ENCODE measurements at regions not wholly inside any gene's neighbourhood (a gene's known extent, or its start where the extent isn't known, plus 50 kb on each side); places are given as distances from the start of the nearest gene placed in this dataset.

DNA sequence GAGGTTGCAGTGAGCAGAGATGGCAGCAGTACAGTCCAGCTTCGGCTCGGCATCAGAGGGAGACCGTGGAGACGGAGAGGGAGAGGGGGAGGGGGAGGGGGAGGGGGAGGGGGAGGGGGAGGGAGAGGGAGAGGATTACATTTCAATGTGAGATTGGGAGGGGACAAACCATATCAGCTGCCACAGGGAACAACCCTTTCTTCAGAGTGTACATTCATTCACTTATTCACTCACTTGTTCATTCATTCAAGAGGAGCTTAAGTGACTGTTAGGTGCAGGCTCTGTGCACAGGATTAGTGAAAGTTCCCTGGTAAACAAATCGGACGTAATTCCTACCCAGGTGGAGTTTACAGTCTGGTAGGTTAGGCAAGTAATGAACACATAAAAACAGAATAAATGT is 65.6 kb upstream of the MEDAG start:
- DNase-seq (ENCODE audit: low read depth, low spot score): no peak
- Histone ChIP-seq H3K27ac (no peak overlapping the region), H3K9ac (ENCODE audit: insufficient read length) (no peak overlapping the region), H3K4me3 (no peak overlapping the region), H3K36me3 (ENCODE audit: insufficient read depth, low read length) (no peaks in the 10 kb centered on the region), H3K9me3 (ENCODE audit: low read depth, low read length) (no peaks in the 10 kb centered on the region)
- TF ChIP-seq FOXP2 (optimal IDR thresholded peaks at IDR 0.05; ENCODE audit: control extremely low read depth, extremely low read length, insufficient read depth) (no peak), POLR2AphosphoS5 (IDR thresholded peaks at IDR 0.05; ENCODE audit: borderline replicate concordance, low read depth, low read length) (no peak), EZH2 (IDR thresholded peaks at IDR 0.05) (no peak)

DNA sequence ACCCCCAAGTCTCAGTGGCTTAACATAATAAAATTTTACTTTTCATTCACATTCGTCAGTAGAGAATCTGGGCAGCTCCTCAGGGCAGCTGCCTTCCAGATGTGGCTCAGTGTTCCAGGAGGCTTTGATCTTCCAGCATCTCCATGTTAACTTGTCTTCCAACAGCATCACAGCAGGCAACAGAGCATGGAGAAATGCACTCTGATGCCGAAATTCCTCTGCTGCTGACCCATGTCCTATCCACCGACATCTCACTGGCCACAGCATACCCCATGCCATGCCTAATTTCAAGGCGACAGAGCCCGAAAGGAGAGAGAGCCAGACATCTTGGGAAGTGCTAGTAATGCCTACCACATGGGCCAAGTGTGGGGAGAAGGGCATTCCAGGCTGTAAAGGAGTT is 64.9 kb upstream of the MEDAG start:
- Histone ChIP-seq H3K9me3 (ENCODE audit: low read depth, low read length) (no peaks in the 10 kb centered on the region), H3K36me3 (ENCODE audit: insufficient read depth, low read length) (no peaks in the 10 kb centered on the region), H3K4me3 (no peak overlapping the region), H3K27ac (no peak overlapping the region), H3K9ac (ENCODE audit: insufficient read length) (no peak overlapping the region)
- no peak for TF ChIP-seq EZH2 (IDR thresholded peaks at IDR 0.05)
- TF ChIP-seq POLR2AphosphoS5 (IDR thresholded peaks at IDR 0.05; ENCODE audit: borderline replicate concordance, low read depth, low read length): no peak
- no peak for TF ChIP-seq FOXP2 (optimal IDR thresholded peaks at IDR 0.05; ENCODE audit: control extremely low read depth, extremely low read length, insufficient read depth)
- DNase-seq (ENCODE audit: low read depth, low spot score): no peak

DNA sequence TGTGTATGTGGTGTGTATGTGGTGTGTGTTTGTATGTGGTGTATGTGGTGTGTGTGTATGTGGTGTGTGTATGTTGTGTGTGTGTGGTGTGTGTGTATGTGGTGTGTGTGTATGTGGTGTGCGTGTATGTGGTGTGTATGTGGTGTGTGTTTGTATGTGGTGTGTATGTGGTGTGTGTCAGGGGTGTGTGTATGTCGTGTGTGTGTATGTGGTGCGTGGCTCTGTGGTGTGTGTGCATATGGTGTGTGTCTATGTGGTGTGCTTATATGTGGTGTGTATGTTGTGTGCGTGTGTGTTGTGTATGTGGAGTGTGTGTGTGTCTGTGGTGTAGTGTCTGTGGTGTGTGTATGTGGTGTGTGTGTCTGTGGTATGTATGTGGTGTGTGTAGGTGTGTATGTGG is 62.5 kb upstream of the MEDAG start:
- H3K27ac ChIP-seq: no peak overlapping the region
- DNase-seq (ENCODE audit: low read depth, low spot score): no peak
- H3K9me3 ChIP-seq (ENCODE audit: low read depth, low read length): no peaks in the 10 kb centered on the region
- H3K36me3 ChIP-seq (ENCODE audit: insufficient read depth, low read length): no peaks in the 10 kb centered on the region
- no peak overlapping the region for H3K9ac ChIP-seq (ENCODE audit: insufficient read length)
- no peak overlapping the region for H3K4me3 ChIP-seq
- TF ChIP-seq POLR2AphosphoS5 (IDR thresholded peaks at IDR 0.05; ENCODE audit: borderline replicate concordance, low read depth, low read length) (no peak), FOXP2 (optimal IDR thresholded peaks at IDR 0.05; ENCODE audit: control extremely low read depth, extremely low read length, insufficient read depth) (no peak), EZH2 (IDR thresholded peaks at IDR 0.05) (no peak)

DNA sequence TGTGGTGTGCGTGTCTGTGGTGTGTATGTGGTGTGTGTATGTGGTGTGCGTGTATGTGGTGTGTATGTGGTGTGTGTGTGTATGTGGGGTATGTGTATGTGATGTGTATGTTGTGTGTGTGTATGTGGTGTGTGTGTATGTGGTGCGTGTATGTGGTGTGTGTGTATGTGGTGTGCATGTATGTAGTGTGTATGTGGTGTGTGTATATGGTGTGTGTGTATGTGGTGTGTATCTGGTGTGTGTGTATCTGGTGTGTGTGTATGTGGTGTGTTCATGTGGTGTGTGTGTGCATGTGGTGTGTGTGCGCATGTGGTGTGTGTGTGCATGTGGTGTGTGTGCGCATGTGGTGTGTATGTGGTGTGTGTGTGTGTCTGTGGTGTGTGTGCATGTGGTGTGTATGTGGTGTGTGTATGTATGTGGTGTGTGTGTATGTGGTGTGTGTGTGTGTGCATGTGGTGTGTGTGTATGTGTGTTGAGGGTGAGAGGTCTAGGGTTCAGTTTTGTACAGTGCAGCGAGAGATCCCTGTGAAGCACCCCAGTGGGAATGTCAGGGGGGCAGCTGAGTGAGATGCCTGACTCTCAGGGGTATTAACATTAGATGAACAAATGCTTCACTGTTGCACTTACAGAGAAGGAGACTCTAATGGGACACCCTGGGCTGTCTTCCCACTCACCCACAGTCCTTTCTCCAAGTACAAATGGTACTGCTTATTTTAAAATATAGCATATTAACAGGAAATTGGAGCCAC is 61.3 kb upstream of the MEDAG start:
- TF ChIP-seq POLR2AphosphoS5 (IDR thresholded peaks at IDR 0.05; ENCODE audit: borderline replicate concordance, low read depth, low read length): no peak
- no peak for TF ChIP-seq FOXP2 (optimal IDR thresholded peaks at IDR 0.05; ENCODE audit: control extremely low read depth, extremely low read length, insufficient read depth)
- no peak for TF ChIP-seq EZH2 (IDR thresholded peaks at IDR 0.05)
- no peaks in the 10 kb centered on the region for H3K36me3 ChIP-seq (ENCODE audit: insufficient read depth, low read length)
- H3K9me3 ChIP-seq (ENCODE audit: low read depth, low read length): no peaks in the 10 kb centered on the region
- H3K9ac ChIP-seq (ENCODE audit: insufficient read length): no peak overlapping the region
- no peak overlapping the region for H3K4me3 ChIP-seq
- no peak for DNase-seq (ENCODE audit: low read depth, low spot score)
- H3K27ac ChIP-seq: no peak overlapping the region

DNA sequence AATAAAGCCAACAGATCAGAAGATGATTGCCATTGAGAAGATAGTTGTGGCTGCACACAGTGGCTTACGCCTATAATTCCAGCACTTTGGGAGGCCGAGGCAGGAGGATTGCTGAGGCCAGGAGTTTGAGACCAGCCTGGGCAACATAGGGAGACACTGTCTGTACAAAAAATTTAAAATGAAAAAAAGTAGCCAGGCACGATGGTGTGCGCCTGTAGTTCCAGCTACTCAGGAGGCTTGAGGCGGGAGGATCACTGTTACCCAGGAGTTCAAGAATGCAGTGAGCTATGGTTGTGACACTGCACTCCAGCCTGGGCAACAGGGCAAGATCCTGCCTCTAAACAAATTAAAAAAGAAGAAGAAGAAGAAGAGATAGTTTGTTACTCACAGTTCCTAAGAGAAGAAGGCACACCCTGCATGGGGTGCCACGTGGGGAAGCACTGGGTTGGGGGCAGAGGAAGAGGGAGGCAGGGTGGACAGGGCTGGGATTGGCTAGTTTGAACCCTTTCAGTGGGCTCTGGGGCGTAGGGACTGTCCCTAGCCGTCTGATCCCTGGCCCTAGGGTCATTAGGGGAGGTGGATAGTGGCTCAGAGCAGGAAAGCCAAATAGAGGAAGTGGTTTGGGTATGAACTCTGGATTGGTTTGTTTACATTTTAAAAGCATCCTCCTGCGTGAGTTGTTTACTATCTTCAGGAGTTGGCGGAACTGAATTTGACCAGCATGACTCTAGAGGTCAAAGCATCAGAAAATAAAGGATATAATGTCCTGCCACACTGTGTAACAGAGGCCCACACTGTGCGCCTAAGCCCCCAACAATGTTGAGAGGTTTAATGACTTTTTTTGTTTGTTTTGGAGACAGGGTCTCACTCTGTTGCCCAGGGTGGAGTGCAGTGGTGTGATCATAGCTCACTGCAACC is 60.5 kb upstream of the MEDAG start:
- Histone ChIP-seq H3K36me3 (ENCODE audit: insufficient read depth, low read length) (no peaks in the 10 kb centered on the region), H3K4me3 (no peak overlapping the region), H3K27ac (no peak overlapping the region), H3K9me3 (ENCODE audit: low read depth, low read length) (no peaks in the 10 kb centered on the region), H3K9ac (ENCODE audit: insufficient read length) (no peak overlapping the region)
- DNase-seq (ENCODE audit: low read depth, low spot score): no peak
- TF ChIP-seq POLR2AphosphoS5 (IDR thresholded peaks at IDR 0.05; ENCODE audit: borderline replicate concordance, low read depth, low read length) (no peak), EZH2 (IDR thresholded peaks at IDR 0.05) (no peak), FOXP2 (optimal IDR thresholded peaks at IDR 0.05; ENCODE audit: control extremely low read depth, extremely low read length, insufficient read depth) (no peak)

DNA sequence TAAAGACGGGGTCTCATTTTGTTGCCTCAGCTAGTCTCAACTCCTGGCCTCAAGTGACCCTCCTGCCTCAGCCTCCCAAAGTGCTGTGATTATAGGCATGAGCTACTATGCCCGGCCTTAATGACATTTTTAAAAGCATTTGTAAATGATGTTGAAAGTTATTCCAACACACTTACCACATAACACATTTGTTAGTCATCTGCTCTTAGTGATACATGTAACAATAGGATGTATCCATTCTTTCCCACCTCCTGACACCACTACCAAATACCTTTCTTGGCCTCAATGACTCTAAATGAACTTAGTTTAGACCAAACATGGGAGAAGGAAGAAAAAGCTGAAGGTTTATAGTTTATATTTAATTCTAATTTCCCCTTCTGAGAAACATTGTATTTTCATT is 59.8 kb upstream of the MEDAG start:
- Histone ChIP-seq H3K4me3 (no peak overlapping the region), H3K27ac (no peak overlapping the region), H3K9ac (ENCODE audit: insufficient read length) (no peak overlapping the region), H3K9me3 (ENCODE audit: low read depth, low read length) (no peaks in the 10 kb centered on the region), H3K36me3 (ENCODE audit: insufficient read depth, low read length) (no peaks in the 10 kb centered on the region)
- no peak for DNase-seq (ENCODE audit: low read depth, low spot score)
- no peak for TF ChIP-seq POLR2AphosphoS5 (IDR thresholded peaks at IDR 0.05; ENCODE audit: borderline replicate concordance, low read depth, low read length)
- no peak for TF ChIP-seq EZH2 (IDR thresholded peaks at IDR 0.05)
- no peak for TF ChIP-seq FOXP2 (optimal IDR thresholded peaks at IDR 0.05; ENCODE audit: control extremely low read depth, extremely low read length, insufficient read depth)

DNA sequence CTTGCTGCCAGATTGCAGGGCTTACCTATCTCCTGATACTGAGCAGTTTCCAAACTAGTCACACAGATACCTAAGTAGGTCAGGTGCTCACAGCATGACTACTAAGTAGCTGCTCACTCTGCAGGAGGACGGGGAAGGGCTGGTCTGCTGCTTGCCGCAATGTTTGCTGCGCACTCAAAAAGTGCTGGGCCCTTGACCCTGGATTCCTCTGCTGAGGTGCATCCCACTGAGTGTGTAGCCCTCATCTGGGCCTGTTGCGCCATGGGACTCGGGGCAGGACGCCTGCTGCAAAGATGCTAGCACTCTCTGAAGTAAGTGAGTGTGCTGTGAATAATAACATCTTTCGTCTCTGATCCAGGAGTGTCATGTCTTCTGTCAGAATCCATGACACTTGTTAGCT is 59.2 kb upstream of the MEDAG start:
- Histone ChIP-seq H3K27ac (no peak overlapping the region), H3K9me3 (ENCODE audit: low read depth, low read length) (no peaks in the 10 kb centered on the region), H3K9ac (ENCODE audit: insufficient read length) (no peak overlapping the region), H3K36me3 (ENCODE audit: insufficient read depth, low read length) (no peaks in the 10 kb centered on the region), H3K4me3 (no peak overlapping the region)
- DNase-seq (ENCODE audit: low read depth, low spot score): no peak
- TF ChIP-seq EZH2 (IDR thresholded peaks at IDR 0.05) (no peak), FOXP2 (optimal IDR thresholded peaks at IDR 0.05; ENCODE audit: control extremely low read depth, extremely low read length, insufficient read depth) (no peak), POLR2AphosphoS5 (IDR thresholded peaks at IDR 0.05; ENCODE audit: borderline replicate concordance, low read depth, low read length) (no peak)

DNA sequence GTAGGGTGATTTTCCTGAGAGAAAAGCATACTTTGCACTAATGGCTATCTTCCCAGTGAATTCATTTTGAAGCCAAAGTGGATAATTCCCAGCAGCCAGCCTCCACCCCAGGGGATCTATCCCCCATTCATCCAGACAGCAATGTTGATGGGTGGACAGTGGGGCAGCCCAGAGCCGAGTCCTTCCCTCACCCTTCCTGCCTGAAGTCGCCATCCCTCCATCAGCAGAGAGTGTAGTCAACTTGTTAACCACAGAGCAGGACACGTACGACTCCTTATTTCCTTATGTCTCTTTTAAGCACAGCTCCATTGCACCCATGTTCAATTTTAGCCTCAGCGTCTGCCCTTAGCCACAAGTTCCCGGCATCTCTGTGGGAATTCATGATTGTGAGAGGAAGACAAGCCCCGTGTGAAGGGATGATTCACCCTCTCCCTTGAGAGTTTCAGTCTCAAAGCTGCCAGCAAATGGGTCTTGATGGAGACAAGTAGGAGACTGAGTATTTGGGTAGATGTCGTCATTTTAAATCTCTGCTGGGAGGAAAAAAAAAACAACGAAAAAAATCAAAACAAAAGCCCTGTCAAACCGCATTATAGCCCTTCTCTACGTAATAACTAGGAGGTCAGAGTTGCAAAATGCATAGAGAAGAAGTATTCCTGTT is 58.3 kb upstream of the MEDAG start:
- TF ChIP-seq EZH2 (IDR thresholded peaks at IDR 0.05) (no peak), FOXP2 (optimal IDR thresholded peaks at IDR 0.05; ENCODE audit: control extremely low read depth, extremely low read length, insufficient read depth) (no peak), POLR2AphosphoS5 (IDR thresholded peaks at IDR 0.05; ENCODE audit: borderline replicate concordance, low read depth, low read length) (no peak)
- Histone ChIP-seq H3K27ac (no peak overlapping the region), H3K4me3 (peak overlapping the region; percentile 42), H3K9ac (ENCODE audit: insufficient read length) (no peak overlapping the region), H3K9me3 (ENCODE audit: low read depth, low read length) (no peaks in the 10 kb centered on the region), H3K36me3 (ENCODE audit: insufficient read depth, low read length) (no peaks in the 10 kb centered on the region)
- peak; percentile 55 for DNase-seq (ENCODE audit: low read depth, low spot score)

Measured in SK-N-MC (cell line).